ENCODE measurements at regions not wholly inside any gene's neighbourhood (a gene's known extent, or its start where the extent isn't known, plus 50 kb on each side); places are given as distances from the start of the nearest gene placed in this dataset.

DNA sequence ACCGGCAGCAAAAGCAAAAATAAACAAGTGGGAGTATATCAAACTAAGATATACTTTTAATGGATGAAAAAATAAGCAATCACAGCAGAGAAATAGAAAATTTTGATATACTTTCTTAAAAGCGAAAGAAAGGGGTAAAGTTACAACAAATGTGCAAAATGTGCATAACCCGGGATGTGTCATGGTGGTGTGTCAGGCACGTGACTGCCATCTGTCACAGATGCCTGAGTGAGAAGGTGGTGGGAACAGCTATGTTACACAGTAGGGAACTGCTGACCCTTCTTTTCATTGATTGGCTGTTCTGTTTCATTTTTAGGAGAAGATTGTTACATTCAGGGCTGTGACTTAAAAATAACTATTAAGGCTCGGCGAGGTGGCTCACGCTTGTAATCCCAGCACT is 168.1 kb upstream of the PELI2 start:
- Histone ChIP-seq H3K79me2 (ENCODE audit: control insufficient read depth, insufficient read depth, low read length) (no peaks in the 10 kb centered on the region), H3K36me3 (replicated peaks in 1 of 2; ENCODE audit: control extremely low read depth in 1 of 2, control insufficient read depth in 1 of 2, extremely low read depth in 1 of 2, insufficient read depth in 2 of 2, low read length in 1 of 2) (no peaks in the 10 kb centered on the region), H3K27ac (ENCODE audit: low read length in 2 of 2) (no peak overlapping the region), H3K27me3 (replicated peaks in 1 of 4; ENCODE audit: control extremely low read depth in 1 of 4, control insufficient read depth in 3 of 4, insufficient read depth in 4 of 4, low read length in 3 of 4) (no peaks in the 10 kb centered on the region), H3K9ac (ENCODE audit: low read length) (no peak overlapping the region), H3K4me1 (ENCODE audit: control insufficient read depth in 2 of 2, insufficient read depth in 2 of 2, low read length in 2 of 2) (no peaks in the 10 kb centered on the region), H3K4me2 (replicated peaks; ENCODE audit: low read depth, low read length, poor library complexity, severe bottlenecking) (no peak overlapping the region), H3K4me3 (ENCODE audit: control extremely low read depth in 1 of 5, extremely low read depth in 1 of 5, insufficient read depth in 1 of 5, low read depth in 2 of 5, low read length in 4 of 5) (no peak overlapping the region), H2AFZ (ENCODE audit: insufficient read depth, low read depth, low read length, poor library complexity, severe bottlenecking) (no peak overlapping the region), H3K9me3 (ENCODE audit: control extremely low read depth in 1 of 3, control insufficient read depth in 2 of 3, insufficient read depth in 1 of 3, low read length in 2 of 3) (no peaks in the 10 kb centered on the region), H4K20me1 (ENCODE audit: control insufficient read depth, insufficient read depth, low read length, poor library complexity, severe bottlenecking) (no peaks in the 10 kb centered on the region)
- TF ChIP-seq EZH2 (IDR thresholded peaks at IDR 0.05; ENCODE audit: borderline replicate concordance, insufficient read depth, low read depth, low read length, poor library complexity, severe bottlenecking) = no peak
- TF ChIP-seq, protein P1, sequence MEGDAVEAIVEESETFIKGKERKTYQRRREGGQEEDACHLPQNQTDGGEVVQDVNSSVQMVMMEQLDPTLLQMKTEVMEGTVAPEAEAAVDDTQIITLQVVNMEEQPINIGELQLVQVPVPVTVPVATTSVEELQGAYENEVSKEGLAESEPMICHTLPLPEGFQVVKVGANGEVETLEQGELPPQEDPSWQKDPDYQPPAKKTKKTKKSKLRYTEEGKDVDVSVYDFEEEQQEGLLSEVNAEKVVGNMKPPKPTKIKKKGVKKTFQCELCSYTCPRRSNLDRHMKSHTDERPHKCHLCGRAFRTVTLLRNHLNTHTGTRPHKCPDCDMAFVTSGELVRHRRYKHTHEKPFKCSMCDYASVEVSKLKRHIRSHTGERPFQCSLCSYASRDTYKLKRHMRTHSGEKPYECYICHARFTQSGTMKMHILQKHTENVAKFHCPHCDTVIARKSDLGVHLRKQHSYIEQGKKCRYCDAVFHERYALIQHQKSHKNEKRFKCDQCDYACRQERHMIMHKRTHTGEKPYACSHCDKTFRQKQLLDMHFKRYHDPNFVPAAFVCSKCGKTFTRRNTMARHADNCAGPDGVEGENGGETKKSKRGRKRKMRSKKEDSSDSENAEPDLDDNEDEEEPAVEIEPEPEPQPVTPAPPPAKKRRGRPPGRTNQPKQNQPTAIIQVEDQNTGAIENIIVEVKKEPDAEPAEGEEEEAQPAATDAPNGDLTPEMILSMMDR (IDR thresholded peaks at IDR 0.05) = no peak
- peaks cover 9% of the 10 kb centered on the region for H3K27me3 Mint-ChIP-seq
- no peak overlapping the region for H3K4me3 Mint-ChIP-seq
- ChIA-PET CTCF (no interaction called here), POLR2A (no interaction called here)
- intact Hi-C loops (cut with micrococcal nuclease) = no loop called here
- WGBS (ENCODE audit: insufficient coverage) = 97% methylated on average over 6 of the region's 7 CpGs
- H3K4me1 Mint-ChIP-seq = no peaks in the 10 kb centered on the region
- DNase-seq = no peak
- H3K9me3 Mint-ChIP-seq (ENCODE audit: insufficient read depth) = no peaks in the 10 kb centered on the region
- no peak for ATAC-seq (ENCODE audit: low read depth)
- H3K27ac Mint-ChIP-seq = no peak overlapping the region

DNA sequence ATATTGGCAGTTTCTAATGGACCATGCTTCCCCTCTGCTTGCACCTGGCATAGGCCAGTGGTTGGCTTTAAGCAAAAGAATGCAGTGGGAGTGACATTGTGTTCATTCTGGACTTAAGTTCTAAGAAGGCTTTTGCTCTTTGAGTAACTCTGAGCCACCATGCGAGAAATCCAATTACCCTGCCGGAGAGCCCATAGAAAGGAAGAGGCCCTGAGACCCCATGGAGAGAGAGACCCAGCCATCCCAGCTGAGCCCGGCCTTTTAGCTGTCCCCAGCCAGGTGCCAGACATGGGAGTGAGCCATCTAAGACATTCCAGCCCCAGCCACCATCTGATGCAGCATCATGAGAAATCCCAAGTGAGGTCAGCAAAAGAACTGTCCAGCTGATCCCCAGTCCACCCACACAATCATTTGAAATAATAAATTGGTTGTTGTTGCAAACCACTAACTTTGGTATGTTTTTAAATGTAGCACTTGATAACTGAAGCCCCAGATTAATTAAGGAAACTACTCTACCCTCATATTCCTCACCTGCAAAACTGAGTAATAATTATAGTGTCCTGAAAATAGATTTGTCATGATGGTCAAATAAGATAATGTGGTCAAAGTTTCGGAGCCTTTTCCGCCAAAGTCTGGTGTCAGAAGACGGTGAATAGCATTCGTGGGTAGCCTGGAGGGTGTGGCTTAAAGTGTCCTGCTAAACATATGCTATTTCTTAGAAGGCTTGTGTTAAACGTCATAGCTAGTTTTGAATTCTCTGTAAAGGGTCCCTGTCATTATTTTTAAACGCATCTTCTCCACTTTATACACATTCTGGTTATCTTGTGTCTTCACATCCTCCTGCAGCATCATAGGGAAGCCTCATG is 166.6 kb upstream of the PELI2 start:
- Mint-ChIP-seq H3K27ac (no peak overlapping the region), H3K4me1 (no peaks in the 10 kb centered on the region), H3K27me3 (peaks cover 5% of the 10 kb centered on the region), H3K9me3 (ENCODE audit: insufficient read depth) (no peaks in the 10 kb centered on the region), H3K4me3 (no peak overlapping the region)
- H3K9ac ChIP-seq (ENCODE audit: low read length) = no peak overlapping the region
- TF ChIP-seq, protein P1 (IDR thresholded peaks at IDR 0.05) = no peak
- TF ChIP-seq EZH2 (IDR thresholded peaks at IDR 0.05; ENCODE audit: borderline replicate concordance, insufficient read depth, low read depth, low read length, poor library complexity, severe bottlenecking) = no peak
- no peaks in the 10 kb centered on the region for H3K4me1 ChIP-seq (ENCODE audit: control insufficient read depth in 2 of 2, insufficient read depth in 2 of 2, low read length in 2 of 2)
- no peaks in the 10 kb centered on the region for H3K79me2 ChIP-seq (ENCODE audit: control insufficient read depth, insufficient read depth, low read length)
- POLR2A ChIA-PET = no interaction called here
- H3K9me3 ChIP-seq (ENCODE audit: control extremely low read depth in 1 of 3, control insufficient read depth in 2 of 3, insufficient read depth in 1 of 3, low read length in 2 of 3) = no peaks in the 10 kb centered on the region
- intact Hi-C loops (cut with micrococcal nuclease) = no loop called here
- no peak overlapping the region for H3K4me3 ChIP-seq (ENCODE audit: control extremely low read depth in 1 of 5, extremely low read depth in 1 of 5, insufficient read depth in 1 of 5, low read depth in 2 of 5, low read length in 4 of 5)
- no peaks in the 10 kb centered on the region for H3K27me3 ChIP-seq (replicated peaks in 1 of 4; ENCODE audit: control extremely low read depth in 1 of 4, control insufficient read depth in 3 of 4, insufficient read depth in 4 of 4, low read length in 3 of 4)
- no peak overlapping the region for H3K4me2 ChIP-seq (replicated peaks; ENCODE audit: low read depth, low read length, poor library complexity, severe bottlenecking)
- no peak for ATAC-seq (ENCODE audit: low read depth)
- 90% methylated on average over 7 of the region's 9 CpGs for WGBS (ENCODE audit: insufficient coverage)
- no peak overlapping the region for H2AFZ ChIP-seq (ENCODE audit: insufficient read depth, low read depth, low read length, poor library complexity, severe bottlenecking)
- no peaks in the 10 kb centered on the region for H3K36me3 ChIP-seq (replicated peaks in 1 of 2; ENCODE audit: control extremely low read depth in 1 of 2, control insufficient read depth in 1 of 2, extremely low read depth in 1 of 2, insufficient read depth in 2 of 2, low read length in 1 of 2)
- CTCF ChIA-PET = no interaction called here
- no peaks in the 10 kb centered on the region for H4K20me1 ChIP-seq (ENCODE audit: control insufficient read depth, insufficient read depth, low read length, poor library complexity, severe bottlenecking)
- H3K27ac ChIP-seq (ENCODE audit: low read length in 2 of 2) = no peak overlapping the region
- DNase-seq = no peak

All from B cell (primary cell).